GM23338 (cell line): ENCODE measurements at regions not wholly inside any gene's neighbourhood (a gene's known extent, or its start where the extent isn't known, plus 50 kb on each side); places are given as distances from the start of the nearest gene placed in this dataset.

Source experiments
- ATAC-seq: fragments of 200-7000 bp; cut with Tn5 transposase; 3 replicates; pipeline ENCODE4 v1.9.1; 2020
- DNase-seq: peaks from one replicate; pipeline ENCODE4 v3.0.0-alpha.2; 2015; ENCODE audit warnings: low spot score
- H2AFZ ChIP-seq: fragments of 200-600 bp; sonication (generic); 2 replicates; pipeline ENCODE4 v1.8.0; 2016; ENCODE audit warnings: antibody characterized with exemption, mild to moderate bottlenecking, moderate library complexity
- H3F3A ChIP-seq: fragments of 200-600 bp; sonication (generic); replicated peaks from 2 replicates; pipeline ENCODE4 v1.8.0; 2017; ENCODE audit warnings: antibody characterized with exemption, mixed run types, low read depth
- H3K27ac ChIP-seq: fragments of 200-600 bp; sonication (generic); 2 replicates; pipeline ENCODE4 v1.6.1; 2016; ENCODE audit warnings: low read depth
- H3K27me3 ChIP-seq: fragments of 200-600 bp; sonication (generic); 2 replicates; pipeline ENCODE4 v1.8.0; 2016; ENCODE audit warnings: mild to moderate bottlenecking, mixed run types, moderate library complexity; ENCODE audit not compliant: insufficient read depth
- H3K36me3 ChIP-seq: fragments of 200-600 bp; sonication (generic); 2 replicates; pipeline ENCODE4 v1.8.0; 2016; ENCODE audit warnings: mild to moderate bottlenecking; ENCODE audit not compliant: insufficient read depth
- H3K4me1 ChIP-seq: fragments of 200-600 bp; sonication (generic); 2 replicates; pipeline ENCODE4 v1.8.0; 2016; ENCODE audit warnings: mild to moderate bottlenecking, moderate library complexity; ENCODE audit not compliant: insufficient read depth
- H3K4me2 ChIP-seq: fragments of 200-600 bp; sonication (generic); 2 replicates; pipeline ENCODE4 v1.7.1; 2017; ENCODE audit warnings: mixed run types
- H3K4me3 ChIP-seq: fragments of 200-600 bp; sonication (generic); 2 replicates; pipeline ENCODE4 v1.6.1; 2016; ENCODE audit warnings: mixed run types
- H3K79me2 ChIP-seq: fragments of 200-600 bp; sonication (generic); replicated peaks from 2 replicates; pipeline ENCODE4 v1.8.0; 2017; ENCODE audit warnings: mild to moderate bottlenecking; ENCODE audit not compliant: insufficient read depth
- H3K9me2 ChIP-seq: fragments of 200-600 bp; sonication (generic); 2 replicates; pipeline ENCODE4 v1.8.0; 2017; ENCODE audit not compliant: insufficient read depth
- H4K20me1 ChIP-seq: fragments of 200-600 bp; sonication (generic); replicated peaks from 2 replicates; pipeline ENCODE4 v1.8.0; 2017; ENCODE audit warnings: mild to moderate bottlenecking; ENCODE audit not compliant: insufficient read depth
- H3K27ac Mint-ChIP-seq: 2 replicates; pipeline ENCODE4 v1.8.0; 2020; ENCODE audit warnings: inconsistent platforms, mild to moderate bottlenecking, moderate library complexity, mixed read lengths
- H3K27me3 Mint-ChIP-seq: 3 replicates; pipeline ENCODE4 v1.8.0; 2022; ENCODE audit warnings: low read depth, mild to moderate bottlenecking, moderate library complexity, mixed read lengths, inconsistent platforms; ENCODE audit not compliant: insufficient read depth, poor library complexity
- H3K36me3 Mint-ChIP-seq: 3 replicates; pipeline ENCODE4 v1.8.0; 2021; ENCODE audit warnings: low read depth, mild to moderate bottlenecking, inconsistent platforms, moderate library complexity, mixed read lengths
- H3K4me1 Mint-ChIP-seq: 3 replicates; pipeline ENCODE4 v1.8.0; 2020; ENCODE audit warnings: mild to moderate bottlenecking, inconsistent platforms, mixed read lengths
- H3K4me3 Mint-ChIP-seq: 3 replicates; pipeline ENCODE4 v1.8.0; 2021; ENCODE audit warnings: moderate library complexity, mild to moderate bottlenecking, inconsistent platforms, mixed read lengths
- H3K9me3 Mint-ChIP-seq: 3 replicates; pipeline ENCODE4 v1.8.0; 2020; ENCODE audit warnings: moderate library complexity, mild to moderate bottlenecking, inconsistent platforms, mixed read lengths
- EZH2phosphoT487 ChIP-seq: fragments of 200-600 bp; sonication (generic); IDR thresholded peaks from one replicate; pipeline ENCODE4 v1.8.1; 2018; ENCODE audit warnings: antibody characterized with exemption; ENCODE audit not compliant: unreplicated experiment
- JUNB ChIP-seq: IDR thresholded peaks from one replicate; pipeline ENCODE4 v1.6.1; 2016; ENCODE audit warnings: antibody characterized with exemption; ENCODE audit not compliant: unreplicated experiment
- POLR2AphosphoS5 ChIP-seq: IDR thresholded peaks from 2 replicates; pipeline ENCODE4 v1.6.1; 2016; ENCODE audit warnings: antibody characterized with exemption, low read depth
- REST ChIP-seq: IDR thresholded peaks from one replicate; pipeline ENCODE4 v1.6.1; 2018; ENCODE audit warnings: antibody characterized with exemption; ENCODE audit not compliant: unreplicated experiment
- STAT1 ChIP-seq: IDR thresholded peaks from one replicate; pipeline ENCODE4 v1.6.1; 2016; ENCODE audit warnings: antibody characterized with exemption; ENCODE audit not compliant: unreplicated experiment
- ZNF114 ChIP-seq: fragments of 250-450 bp; sonication (Bioruptor Pico); IDR thresholded peaks from 2 replicates; pipeline ENCODE4 v1.5.0; 2020; ENCODE audit warnings: mild to moderate bottlenecking, moderate library complexity
- ZNF462 ChIP-seq: fragments of 250-450 bp; sonication (Bioruptor Pico); IDR thresholded peaks from 2 replicates; pipeline ENCODE4 v1.5.0; 2020; ENCODE audit warnings: mild to moderate bottlenecking, moderate library complexity

- TF ChIP-seq ZNF462 (CRISPR knock-in tag) = no peak
- no peak for TF ChIP-seq ZNF114 (CRISPR knock-in tag)
- no peak for TF ChIP-seq STAT1
- no peak for TF ChIP-seq EZH2phosphoT487
Observed at GRCh38 chr12:102682366-102683289, 202.3 kb upstream of the IGF1 start (continued).

GRCh38 chr12:102681747-102682146 lies 201.4 kb upstream of the IGF1 start:
- no peak overlapping the region for H3K4me3 Mint-ChIP-seq
- Histone ChIP-seq H3F3A (no peaks in the 10 kb centered on the region), H3K27ac (no peak overlapping the region), H3K4me3 (no peak overlapping the region), H3K9me2 (peaks cover 18% of the 10 kb centered on the region), H2AFZ (no peak overlapping the region), H3K79me2 (no peaks in the 10 kb centered on the region), H3K4me1 (peaks cover 10% of the 10 kb centered on the region; the same call in 1 of the 2 replicates), H3K4me2 (no peak overlapping the region), H3K36me3 (no peaks in the 10 kb centered on the region), H4K20me1 (no peaks in the 10 kb centered on the region), H3K27me3 (no peaks in the 10 kb centered on the region)
- 0 out of 3 replicates have a peak, but pooled peaks cover 3% of the 10 kb centered on the region for H3K9me3 Mint-ChIP-seq
- DNase-seq (no peak), ATAC-seq (no peak)
- H3K36me3 Mint-ChIP-seq = no peaks in the 10 kb centered on the region
- peaks cover 7% of the 10 kb centered on the region; the same call in 2 of the 3 replicates for H3K4me1 Mint-ChIP-seq
- no peak overlapping the region for H3K27ac Mint-ChIP-seq
- no peaks in the 10 kb centered on the region for H3K27me3 Mint-ChIP-seq
- TF ChIP-seq REST (no peak), POLR2AphosphoS5 (no peak), JUNB (no peak), STAT1 (no peak), EZH2phosphoT487 (no peak)
